Mammary epithelial cell (primary cell): ENCODE measurements at regions not wholly inside any gene's neighbourhood (a gene's known extent, or its start where the extent isn't known, plus 50 kb on each side); places are given as distances from the start of the nearest gene placed in this dataset.

Experiments used
- EZH2 ChIP-seq: IDR thresholded peaks from 2 replicates; pipeline ENCODE4 v1.6.1; 2012; ENCODE audit warnings: low read length, inconsistent platforms, borderline replicate concordance
- TF ChIP-seq, protein P1 (sequence below), 2 donors: IDR thresholded peaks in 1 of 2; conservative IDR thresholded peaks in 1 of 2; 2 replicates each; pipeline ENCODE4 v1.5.1; 2011 to 2012; ENCODE audit warnings: inconsistent platforms in 2 of 2, low read length in 2 of 2, mild to moderate bottlenecking in 2 of 2, control low read depth in 1 of 2, low read depth in 1 of 2; ENCODE audit not compliant: insufficient read depth in 1 of 2; ENCODE audit errors: extremely low read depth in 1 of 2

DNA sequence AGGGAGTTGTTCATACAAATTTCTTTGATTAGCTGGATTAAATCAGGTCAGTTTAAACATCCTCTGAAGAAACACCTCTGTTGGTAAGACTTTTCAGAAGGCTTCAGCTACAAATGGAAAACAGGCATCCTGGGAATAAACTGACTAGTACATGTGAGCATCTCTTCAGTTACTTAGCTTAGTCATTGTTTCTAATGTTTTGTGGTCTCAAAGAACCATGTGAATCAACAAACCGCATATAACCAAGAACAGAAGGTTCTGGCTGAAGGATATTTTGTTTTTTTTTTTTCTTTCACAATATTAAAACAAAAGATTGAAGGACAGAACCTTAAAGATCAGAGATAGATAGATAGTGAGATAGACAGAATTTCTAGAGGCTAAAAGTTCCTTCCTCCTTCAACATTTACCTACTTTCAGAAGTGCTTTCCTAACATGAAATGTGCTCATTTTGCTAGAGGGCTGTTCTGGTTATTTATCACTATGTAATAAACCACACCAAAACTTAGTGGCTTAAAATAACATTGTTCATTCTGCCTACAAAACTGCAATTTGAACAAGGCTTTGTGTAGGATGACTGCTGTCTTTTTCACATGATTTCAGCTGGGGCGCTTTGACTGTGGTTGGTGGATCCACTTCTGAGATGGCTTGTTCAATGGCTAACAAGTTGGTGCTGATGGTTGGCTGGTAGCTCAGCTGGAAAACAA lies 119.8 kb upstream of the PTGFR start:
- TF ChIP-seq, protein P1, sequence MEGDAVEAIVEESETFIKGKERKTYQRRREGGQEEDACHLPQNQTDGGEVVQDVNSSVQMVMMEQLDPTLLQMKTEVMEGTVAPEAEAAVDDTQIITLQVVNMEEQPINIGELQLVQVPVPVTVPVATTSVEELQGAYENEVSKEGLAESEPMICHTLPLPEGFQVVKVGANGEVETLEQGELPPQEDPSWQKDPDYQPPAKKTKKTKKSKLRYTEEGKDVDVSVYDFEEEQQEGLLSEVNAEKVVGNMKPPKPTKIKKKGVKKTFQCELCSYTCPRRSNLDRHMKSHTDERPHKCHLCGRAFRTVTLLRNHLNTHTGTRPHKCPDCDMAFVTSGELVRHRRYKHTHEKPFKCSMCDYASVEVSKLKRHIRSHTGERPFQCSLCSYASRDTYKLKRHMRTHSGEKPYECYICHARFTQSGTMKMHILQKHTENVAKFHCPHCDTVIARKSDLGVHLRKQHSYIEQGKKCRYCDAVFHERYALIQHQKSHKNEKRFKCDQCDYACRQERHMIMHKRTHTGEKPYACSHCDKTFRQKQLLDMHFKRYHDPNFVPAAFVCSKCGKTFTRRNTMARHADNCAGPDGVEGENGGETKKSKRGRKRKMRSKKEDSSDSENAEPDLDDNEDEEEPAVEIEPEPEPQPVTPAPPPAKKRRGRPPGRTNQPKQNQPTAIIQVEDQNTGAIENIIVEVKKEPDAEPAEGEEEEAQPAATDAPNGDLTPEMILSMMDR (conservative IDR thresholded peaks at IDR 0.05 in 1 of 2, IDR thresholded peaks at IDR 0.05 in 1 of 2; ENCODE audit: extremely low read depth in 1 of 2, insufficient read depth in 1 of 2, low read depth in 1 of 2, low read length in 2 of 2): no peak
- no peak for TF ChIP-seq EZH2
